OCI-LY7 (cell line): ENCODE measurements at regions not wholly inside any gene's neighbourhood (a gene's known extent, or its start where the extent isn't known, plus 50 kb on each side); places are given as distances from the start of the nearest gene placed in this dataset.

ENCODE experiments used
- CTCF ChIP-seq: fragments of 200-600 bp; sonication (generic); conservative IDR thresholded peaks from 2 replicates; pipeline ENCODE4 v1.5.1; 2014; ENCODE audit warnings: mild to moderate bottlenecking, antibody characterized with exemption, low read length, moderate library complexity, mixed read lengths
- EZH2phosphoT487 ChIP-seq: fragments of 200-600 bp; sonication (generic); IDR thresholded peaks from 2 replicates; pipeline ENCODE4 v1.6.1; 2018; ENCODE audit warnings: low read depth, borderline replicate concordance, mild to moderate bottlenecking, mixed run types, antibody characterized with exemption, low read length, moderate library complexity, mixed read lengths

GRCh38 chr4:187739771-187740170 is 255.8 kb upstream of the ZFP42 start:
- no peak for TF ChIP-seq CTCF
- no peak for TF ChIP-seq EZH2phosphoT487
